ENCODE measurements at regions not wholly inside any gene's neighbourhood (a gene's known extent, or its start where the extent isn't known, plus 50 kb on each side); places are given as distances from the start of the nearest gene placed in this dataset.

GRCh38 chr16:6481894-6482293 lies 850.8 kb upstream of the RBFOX1 start:
- ATAC-seq (ENCODE audit: insufficient number of reproducible peaks, low FRiP score, low read depth): no peak
- TF ChIP-seq CTCF (IDR thresholded peaks at IDR 0.05): no peak
- Histone ChIP-seq H3K27me3 (replicated peaks; ENCODE audit: insufficient read depth) (no peaks in the 10 kb centered on the region), H3K4me1 (ENCODE audit: control insufficient read depth in 1 of 2, low read depth in 2 of 2) (no peaks in the 10 kb centered on the region), H3K4me3 (no peak overlapping the region), H3K36me3 (no peaks in the 10 kb centered on the region), H3K27ac (no peak overlapping the region), H3K9me3 (no peaks in the 10 kb centered on the region)
- DNase-seq (ENCODE audit: low spot score): no peak

GRCh38 chr16:6453742-6454141 lies 878.9 kb upstream of the RBFOX1 start:
- Histone ChIP-seq H3K36me3 (no peaks in the 10 kb centered on the region), H3K9me3 (no peaks in the 10 kb centered on the region), H3K27ac (no peak overlapping the region), H3K27me3 (replicated peaks; ENCODE audit: insufficient read depth) (no peaks in the 10 kb centered on the region), H3K4me1 (ENCODE audit: control insufficient read depth in 1 of 2, low read depth in 2 of 2) (no peaks in the 10 kb centered on the region), H3K4me3 (no peak overlapping the region)
- no peak for DNase-seq (ENCODE audit: low spot score)
- ATAC-seq (ENCODE audit: insufficient number of reproducible peaks, low FRiP score, low read depth): no peak
- TF ChIP-seq CTCF (IDR thresholded peaks at IDR 0.05): no peak

GRCh38 chr16:6447021-6447790 lies 885.4 kb upstream of the RBFOX1 start:
- Histone ChIP-seq H3K4me3 (no peak overlapping the region), H3K4me1 (ENCODE audit: control insufficient read depth in 1 of 2, low read depth in 2 of 2) (no peaks in the 10 kb centered on the region), H3K36me3 (no peaks in the 10 kb centered on the region), H3K27ac (no peak overlapping the region), H3K27me3 (replicated peaks; ENCODE audit: insufficient read depth) (no peaks in the 10 kb centered on the region), H3K9me3 (no peaks in the 10 kb centered on the region)
- no peak for DNase-seq (ENCODE audit: low spot score)
- TF ChIP-seq CTCF (IDR thresholded peaks at IDR 0.05): no peak
- ATAC-seq (ENCODE audit: insufficient number of reproducible peaks, low FRiP score, low read depth): no peak

- no peak for TF ChIP-seq CTCF (IDR thresholded peaks at IDR 0.05)
- DNase-seq (ENCODE audit: low spot score) (no peak), ATAC-seq (ENCODE audit: insufficient number of reproducible peaks, low FRiP score, low read depth) (no peak)
- Histone ChIP-seq H3K27me3 (replicated peaks; ENCODE audit: insufficient read depth) (no peaks in the 10 kb centered on the region), H3K9me3 (no peaks in the 10 kb centered on the region), H3K27ac (no peak overlapping the region), H3K4me3 (no peak overlapping the region), H3K36me3 (no peaks in the 10 kb centered on the region), H3K4me1 (ENCODE audit: control insufficient read depth in 1 of 2, low read depth in 2 of 2) (no peaks in the 10 kb centered on the region)
These were observed 886.3 kb upstream of the RBFOX1 start for GRCh38 chr16:6446370-6446769.

GRCh38 chr16:6439129-6439528 lies 893.5 kb upstream of the RBFOX1 start:
- H3K4me1 ChIP-seq (ENCODE audit: control insufficient read depth in 1 of 2, low read depth in 2 of 2): no peaks in the 10 kb centered on the region
- no peak overlapping the region for H3K4me3 ChIP-seq
- H3K27ac ChIP-seq: no peak overlapping the region
- no peak for TF ChIP-seq CTCF (IDR thresholded peaks at IDR 0.05)
- H3K9me3 ChIP-seq: no peaks in the 10 kb centered on the region
- ATAC-seq (ENCODE audit: insufficient number of reproducible peaks, low FRiP score, low read depth) (no peak), DNase-seq (ENCODE audit: low spot score) (no peak)
- H3K36me3 ChIP-seq: no peaks in the 10 kb centered on the region
- no peaks in the 10 kb centered on the region for H3K27me3 ChIP-seq (replicated peaks; ENCODE audit: insufficient read depth)

All from thoracic aorta (tissue), 2 donors.